ENCODE measurements at regions not wholly inside any gene's neighbourhood (a gene's known extent, or its start where the extent isn't known, plus 50 kb on each side); places are given as distances from the start of the nearest gene placed in this dataset.
"Not testable (repeated sequence)": the region's sequence is repeated elsewhere in the genome, so short reads cannot be mapped to it uniquely, and the experiment has no call there.

DNA sequence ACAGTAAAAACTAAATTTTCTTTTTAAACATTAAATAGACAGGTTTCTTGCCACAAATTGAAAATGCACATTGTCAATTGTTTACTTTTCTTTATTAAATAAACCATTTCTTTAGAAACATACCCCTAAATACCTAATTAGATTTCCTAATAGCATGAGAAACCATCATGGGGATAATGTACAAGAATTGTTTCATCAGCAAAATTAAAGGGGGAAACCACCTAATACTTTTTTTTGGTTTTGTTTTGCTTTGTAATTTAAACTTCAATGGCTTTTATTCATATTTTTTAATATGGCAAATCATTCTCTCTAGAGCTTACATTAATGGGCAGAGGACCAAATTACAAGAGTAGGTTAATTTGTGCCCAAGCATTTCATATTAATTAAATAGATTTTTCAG lies 987.9 kb downstream of the EPHA7 start:
- DNase-seq = no peak
- no peaks in the 10 kb centered on the region for H3K36me3 Mint-ChIP-seq (ENCODE audit: low read depth)
- peaks cover 4% of the 10 kb centered on the region for H3K9me3 Mint-ChIP-seq
- H3K4me1 Mint-ChIP-seq = no peaks in the 10 kb centered on the region
- no peak overlapping the region for H3K27ac Mint-ChIP-seq
- ChIA-PET CTCF (no interaction called here), POLR2A (no interaction called here)
- H3K27me3 Mint-ChIP-seq = no peaks in the 10 kb centered on the region
- H3K4me3 Mint-ChIP-seq = no peak overlapping the region

GRCh38 chr6:92428448-92428847 lies 990.9 kb downstream of the EPHA7 start:
- POLR2A ChIA-PET = no interaction called here

DNA sequence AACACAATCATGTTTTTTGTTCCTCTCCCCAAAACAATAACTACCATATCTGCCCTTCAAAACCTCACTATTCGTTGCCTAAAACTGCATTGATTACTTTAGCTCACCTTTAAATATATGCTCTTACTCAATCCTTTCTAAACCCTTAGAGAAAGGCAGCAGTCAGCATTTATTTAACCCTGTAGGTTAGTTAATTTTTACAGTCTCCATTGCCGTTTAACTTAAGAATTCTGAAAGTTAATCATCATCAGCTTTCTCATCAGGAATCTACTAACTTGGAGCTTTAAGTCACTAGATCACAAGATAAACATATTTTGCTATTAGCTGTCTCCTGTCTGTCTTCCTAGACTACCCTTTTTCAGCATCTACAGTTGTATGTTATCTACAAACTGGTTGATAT lies 991.9 kb downstream of the EPHA7 start:
- H3K9me3 Mint-ChIP-seq = peaks cover 5% of the 10 kb centered on the region
- DNase-seq = no peak
- CTCF ChIA-PET = no interaction called here
- no peak overlapping the region for H3K4me3 Mint-ChIP-seq
- POLR2A ChIA-PET = no interaction called here
- H3K36me3 Mint-ChIP-seq (ENCODE audit: low read depth) = no peaks in the 10 kb centered on the region
- H3K4me1 Mint-ChIP-seq = no peaks in the 10 kb centered on the region
- H3K27ac Mint-ChIP-seq = no peak overlapping the region
- H3K27me3 Mint-ChIP-seq = no peaks in the 10 kb centered on the region

More at GRCh38 chr6:92428448-92428847, 990.9 kb downstream of the EPHA7 start:
- no peaks in the 10 kb centered on the region for H3K27me3 Mint-ChIP-seq
- no peak for DNase-seq
- H3K27ac Mint-ChIP-seq = no peak overlapping the region
- H3K36me3 Mint-ChIP-seq (ENCODE audit: low read depth) = no peaks in the 10 kb centered on the region
- CTCF ChIA-PET = no interaction called here
- no peak overlapping the region for H3K4me3 Mint-ChIP-seq
- peaks cover 5% of the 10 kb centered on the region for H3K9me3 Mint-ChIP-seq
- H3K4me1 Mint-ChIP-seq = no peaks in the 10 kb centered on the region

GRCh38 chr6:92415656-92416055 lies 1003.7 kb downstream of the EPHA7 start:
- CTCF ChIA-PET = no interaction called here
- Mint-ChIP-seq H3K9me3 (no peaks in the 10 kb centered on the region), H3K36me3 (ENCODE audit: low read depth) (no peaks in the 10 kb centered on the region), H3K27ac (no peak overlapping the region), H3K4me3 (no peak overlapping the region), H3K27me3 (no peaks in the 10 kb centered on the region), H3K4me1 (no peaks in the 10 kb centered on the region)
- no peak for DNase-seq
- POLR2A ChIA-PET = no interaction called here

GRCh38 chr6:92408350-92408749 lies 1011.0 kb downstream of the EPHA7 start:
- Mint-ChIP-seq H3K36me3 (ENCODE audit: low read depth) (no peaks in the 10 kb centered on the region), H3K4me3 (no peak overlapping the region), H3K27ac (no peak overlapping the region), H3K27me3 (no peaks in the 10 kb centered on the region), H3K4me1 (no peaks in the 10 kb centered on the region), H3K9me3 (no peaks in the 10 kb centered on the region)
- CTCF ChIA-PET = no interaction called here
- POLR2A ChIA-PET = no interaction called here
- DNase-seq = no peak

DNA sequence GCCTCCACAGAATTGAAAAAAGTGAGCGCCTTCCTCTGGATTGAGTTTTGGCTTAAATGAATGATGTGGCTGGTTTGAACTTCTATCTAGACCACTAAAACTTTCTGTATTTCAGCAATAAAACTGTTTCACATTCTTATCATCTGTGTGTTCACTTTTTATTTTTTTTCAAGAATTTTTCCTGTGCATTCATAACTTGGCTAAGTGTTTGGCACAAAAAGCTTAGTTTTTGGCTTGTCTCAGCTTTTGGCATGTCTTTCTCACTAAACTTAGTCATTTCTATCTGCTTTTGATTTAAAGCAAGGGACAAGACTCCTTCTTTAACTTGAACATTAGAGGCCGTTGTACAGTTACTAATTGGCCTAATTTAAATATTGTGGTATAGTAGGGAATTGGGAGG lies 1015.1 kb downstream of the EPHA7 start:
- no peaks in the 10 kb centered on the region for H3K27me3 Mint-ChIP-seq
- H3K9me3 Mint-ChIP-seq = no peaks in the 10 kb centered on the region
- no peak for DNase-seq
- H3K4me3 Mint-ChIP-seq = no peak overlapping the region
- CTCF ChIA-PET = no interaction called here
- POLR2A ChIA-PET = no interaction called here
- no peaks in the 10 kb centered on the region for H3K36me3 Mint-ChIP-seq (ENCODE audit: low read depth)
- H3K4me1 Mint-ChIP-seq = no peaks in the 10 kb centered on the region
- no peak overlapping the region for H3K27ac Mint-ChIP-seq

- POLR2A ChIA-PET = no interaction called here
- DNase-seq = no peak
- H3K4me3 Mint-ChIP-seq = no peak overlapping the region
- no peaks in the 10 kb centered on the region for H3K9me3 Mint-ChIP-seq
- no peaks in the 10 kb centered on the region for H3K27me3 Mint-ChIP-seq
- no peaks in the 10 kb centered on the region for H3K4me1 Mint-ChIP-seq
- CTCF ChIA-PET = no interaction called here
- H3K27ac Mint-ChIP-seq = no peak overlapping the region
- no peaks in the 10 kb centered on the region for H3K36me3 Mint-ChIP-seq (ENCODE audit: low read depth)
Measured at GRCh38 chr6:92399911-92400310, 1019.4 kb downstream of the EPHA7 start.

GRCh38 chr6:92388706-92389105 lies 1030.7 kb downstream of the EPHA7 start:
- H3K4me3 Mint-ChIP-seq; POLR2A ChIA-PET; H3K4me1 Mint-ChIP-seq; H3K9me3 Mint-ChIP-seq; DNase-seq; H3K36me3 Mint-ChIP-seq (ENCODE audit: low read depth); CTCF ChIA-PET; H3K27ac Mint-ChIP-seq; H3K27me3 Mint-ChIP-seq: not testable (repeated sequence)

DNA sequence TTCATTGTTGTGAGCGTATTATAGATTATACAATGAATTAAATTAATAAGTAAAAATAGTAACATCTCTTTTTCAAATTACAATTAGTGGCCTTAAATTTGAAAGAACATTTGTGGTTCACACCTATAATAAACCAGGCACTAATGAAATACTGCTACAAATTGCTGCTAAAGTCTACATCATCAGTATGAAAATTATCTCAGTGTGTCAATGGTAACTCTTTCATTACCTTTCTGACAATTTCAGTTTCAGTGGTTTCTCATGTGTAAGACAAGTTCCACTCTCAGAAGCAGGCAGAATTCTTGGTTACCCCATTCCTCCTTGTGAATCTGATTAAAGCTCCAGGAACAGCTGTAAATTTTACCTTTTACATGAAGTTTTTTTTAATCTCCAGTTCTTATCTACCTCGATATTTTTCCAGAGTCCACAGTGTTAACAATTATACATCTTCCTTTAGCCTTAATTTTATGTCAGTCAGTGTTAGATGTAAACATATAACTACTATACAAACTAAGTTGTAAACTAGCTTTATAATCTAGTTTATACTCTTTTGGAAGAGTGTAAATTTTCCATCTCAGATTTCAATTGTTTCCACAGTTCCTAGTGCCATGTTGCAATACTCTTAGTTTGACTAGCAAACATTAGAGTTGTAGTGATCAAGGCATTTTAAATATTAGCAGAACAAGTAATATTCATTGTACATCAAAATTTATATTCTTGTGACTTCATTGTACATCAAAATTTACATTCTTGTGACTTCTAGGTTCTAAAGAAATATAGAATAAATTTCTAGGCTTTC lies 1038.4 kb downstream of the EPHA7 start:
- Mint-ChIP-seq H3K27ac (no peak overlapping the region), H3K27me3 (no peaks in the 10 kb centered on the region), H3K36me3 (ENCODE audit: low read depth) (no peaks in the 10 kb centered on the region), H3K4me1 (no peaks in the 10 kb centered on the region), H3K9me3 (no peaks in the 10 kb centered on the region), H3K4me3 (no peak overlapping the region)
- DNase-seq = no peak
- ChIA-PET POLR2A (no interaction called here), CTCF (interaction anchor here (0.6 kb wide), 1 partner anchor 163 kb away, joined by 4 read pairs; no protein-coding TSS in a partner anchor)

GRCh38 chr6:92377137-92377536 lies 1042.2 kb downstream of the EPHA7 start:
- H3K4me1 Mint-ChIP-seq = no peaks in the 10 kb centered on the region
- CTCF ChIA-PET = no interaction called here
- H3K27ac Mint-ChIP-seq = no peak overlapping the region
- no peaks in the 10 kb centered on the region for H3K36me3 Mint-ChIP-seq (ENCODE audit: low read depth)
- POLR2A ChIA-PET = no interaction called here
- H3K27me3 Mint-ChIP-seq = no peaks in the 10 kb centered on the region
- H3K4me3 Mint-ChIP-seq = no peak overlapping the region
- no peak for DNase-seq
- H3K9me3 Mint-ChIP-seq = no peaks in the 10 kb centered on the region

DNA sequence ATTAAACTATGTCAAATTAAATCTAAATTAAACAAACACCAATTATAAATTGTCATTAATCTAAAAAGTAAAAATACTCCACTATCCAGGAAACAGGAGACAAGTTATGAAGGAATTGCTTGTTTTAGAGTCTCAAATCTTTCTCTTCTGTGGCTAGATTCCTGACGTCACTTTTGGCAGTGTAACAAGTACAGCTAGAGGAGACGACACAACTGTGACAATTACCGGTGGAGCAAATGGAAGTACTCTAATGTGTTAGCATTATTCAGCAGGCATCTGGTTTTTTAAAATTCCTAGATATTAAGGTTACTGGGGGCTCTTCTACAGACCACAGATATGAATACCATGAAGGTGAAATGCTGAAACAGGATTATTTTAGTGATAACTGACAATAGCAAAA lies 1042.7 kb downstream of the EPHA7 start:
- CTCF ChIA-PET = no interaction called here

DNA sequence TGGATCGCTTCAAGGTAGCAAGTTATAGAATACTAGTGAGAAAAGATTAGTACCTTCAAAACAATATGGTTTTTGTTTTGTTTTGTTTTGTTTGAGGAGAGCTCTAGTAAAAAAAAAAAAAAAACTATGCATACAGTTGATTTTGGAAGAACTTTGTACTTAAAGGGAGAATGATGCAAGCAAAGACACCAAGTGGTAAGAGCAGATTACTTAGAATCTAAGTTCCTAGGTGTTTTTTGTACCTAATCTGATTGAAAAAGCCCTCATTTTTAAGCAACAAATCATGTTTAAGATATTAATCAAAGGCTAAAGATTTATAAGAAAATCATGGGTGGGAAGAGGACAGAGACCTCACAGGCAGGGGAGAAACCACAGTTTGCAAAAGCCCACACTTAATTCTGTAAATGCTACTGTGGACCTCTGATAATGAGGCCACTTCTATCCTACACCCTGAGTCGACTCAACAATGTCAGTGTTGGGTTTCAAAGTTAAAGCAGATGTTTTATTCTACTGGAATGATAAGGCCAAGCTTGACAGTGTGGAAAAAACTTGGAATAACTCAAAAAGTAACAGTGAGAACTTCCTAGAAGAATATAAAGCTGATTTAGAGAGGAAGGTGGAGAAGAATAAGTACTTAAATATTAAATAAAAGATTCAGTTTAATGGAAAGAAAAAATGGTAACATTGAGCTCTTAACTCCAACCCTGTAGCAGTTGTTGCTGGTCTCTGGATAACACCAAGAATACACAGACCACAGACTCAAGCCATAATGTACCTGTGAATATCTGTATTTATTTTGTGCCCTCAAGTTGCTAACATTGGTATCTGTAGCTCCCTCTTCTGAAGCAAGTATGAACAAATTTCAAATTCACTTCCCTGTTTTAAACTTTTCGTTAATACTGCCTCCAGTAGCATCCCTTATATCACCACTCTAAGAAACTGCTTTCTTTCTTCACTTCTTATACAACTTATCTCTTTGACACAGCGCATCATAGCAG lies 1047.8 kb downstream of the EPHA7 start:
- DNase-seq = no peak
- Mint-ChIP-seq H3K27ac (no peak overlapping the region), H3K9me3 (no peaks in the 10 kb centered on the region), H3K4me3 (no peak overlapping the region), H3K4me1 (no peaks in the 10 kb centered on the region), H3K36me3 (ENCODE audit: low read depth) (no peaks in the 10 kb centered on the region), H3K27me3 (no peaks in the 10 kb centered on the region)
- ChIA-PET CTCF (no interaction called here), POLR2A (no interaction called here)

More for the DNA sequence above, 1042.7 kb downstream of the EPHA7 start:
- Mint-ChIP-seq H3K4me1 (no peaks in the 10 kb centered on the region), H3K9me3 (no peaks in the 10 kb centered on the region), H3K4me3 (no peak overlapping the region), H3K27ac (no peak overlapping the region), H3K27me3 (no peaks in the 10 kb centered on the region), H3K36me3 (ENCODE audit: low read depth) (no peaks in the 10 kb centered on the region)
- POLR2A ChIA-PET = no interaction called here
- DNase-seq = no peak

GRCh38 chr6:92369309-92369708 lies 1050.0 kb downstream of the EPHA7 start:
- ChIA-PET CTCF (no interaction called here), POLR2A (no interaction called here)
- H3K27me3 Mint-ChIP-seq = no peaks in the 10 kb centered on the region
- no peaks in the 10 kb centered on the region for H3K4me1 Mint-ChIP-seq
- H3K4me3 Mint-ChIP-seq = no peak overlapping the region
- no peaks in the 10 kb centered on the region for H3K36me3 Mint-ChIP-seq (ENCODE audit: low read depth)
- peaks cover 7% of the 10 kb centered on the region for H3K9me3 Mint-ChIP-seq
- H3K27ac Mint-ChIP-seq = no peak overlapping the region
- DNase-seq = no peak
